ENCODE measurements at regions not wholly inside any gene's neighbourhood (a gene's known extent, or its start where the extent isn't known, plus 50 kb on each side); places are given as distances from the start of the nearest gene placed in this dataset.

DNA sequence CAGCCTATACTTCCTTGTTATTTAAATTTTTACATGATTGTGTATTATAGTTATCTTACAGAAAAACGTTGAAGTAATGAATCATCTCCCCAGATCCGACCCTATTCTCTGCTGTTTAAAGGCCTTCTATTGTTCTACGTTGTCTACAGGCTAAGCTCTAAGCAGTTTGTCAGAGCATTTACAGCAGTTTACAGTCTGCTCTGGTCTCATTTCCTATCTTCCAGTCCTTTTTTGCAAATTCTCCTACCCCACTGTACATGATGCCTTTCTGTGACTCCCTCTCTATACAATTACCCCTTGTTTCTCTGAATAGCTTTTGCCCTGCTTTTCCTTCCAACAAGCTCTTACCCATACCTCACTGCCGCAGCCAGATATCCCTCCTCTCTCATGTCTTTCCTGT is 319.2 kb upstream of the FMN2 start:
- TF ChIP-seq CTCF (IDR thresholded peaks at IDR 0.05; ENCODE audit: insufficient read depth, low read length, poor library complexity, severe bottlenecking) = no peak
- Histone ChIP-seq H3K36me3 (ENCODE audit: control insufficient read depth, insufficient read depth, low read length) (no peaks in the 10 kb centered on the region), H3K27me3 (replicated peaks; ENCODE audit: control insufficient read depth, insufficient read depth, low read length) (no peaks in the 10 kb centered on the region), H3K4me3 (replicated peaks; ENCODE audit: low read depth, low read length) (no peak overlapping the region)
- DNase-seq (ENCODE audit: extremely low read depth, insufficient read length) = no peak

- H3K27me3 ChIP-seq (replicated peaks; ENCODE audit: control insufficient read depth, insufficient read depth, low read length) = no peaks in the 10 kb centered on the region
- DNase-seq (ENCODE audit: extremely low read depth, insufficient read length) = no peak
- no peaks in the 10 kb centered on the region for H3K36me3 ChIP-seq (ENCODE audit: control insufficient read depth, insufficient read depth, low read length)
- no peak overlapping the region for H3K4me3 ChIP-seq (replicated peaks; ENCODE audit: low read depth, low read length)
- no peak for TF ChIP-seq CTCF (IDR thresholded peaks at IDR 0.05; ENCODE audit: insufficient read depth, low read length, poor library complexity, severe bottlenecking)
These were observed 316.2 kb upstream of the FMN2 start for GRCh38 chr1:239775466-239775865.

DNA sequence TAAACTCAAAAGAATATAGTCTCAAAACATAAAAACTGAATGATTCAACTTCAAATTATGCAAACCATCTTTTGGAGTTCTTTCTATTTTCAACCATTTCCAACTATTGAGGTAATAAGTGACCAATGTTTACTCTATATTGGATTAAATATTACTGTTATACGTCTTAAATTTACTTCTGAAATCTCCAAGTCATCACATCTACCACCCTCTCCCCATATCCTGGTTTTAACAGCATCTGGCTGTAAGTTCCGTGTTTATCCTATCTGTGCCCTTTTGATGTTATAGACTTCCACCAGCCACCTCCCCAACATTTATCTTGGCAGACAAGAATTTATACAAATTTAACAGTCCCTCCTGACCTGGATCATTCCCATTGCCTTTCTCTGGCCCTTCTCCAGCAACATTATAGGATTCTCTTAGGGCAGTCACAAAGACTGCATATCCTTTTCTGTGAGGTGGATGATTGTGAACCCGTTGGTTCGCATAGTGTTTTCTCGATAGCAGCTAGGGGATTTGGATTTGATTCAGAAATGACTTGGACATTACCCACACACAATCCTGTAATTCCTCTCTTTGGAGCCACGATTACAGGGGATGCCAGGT is 313.4 kb upstream of the FMN2 start:
- no peak overlapping the region for H3K4me3 ChIP-seq (replicated peaks; ENCODE audit: low read depth, low read length)
- H3K36me3 ChIP-seq (ENCODE audit: control insufficient read depth, insufficient read depth, low read length) = no peaks in the 10 kb centered on the region
- no peak for TF ChIP-seq CTCF (IDR thresholded peaks at IDR 0.05; ENCODE audit: insufficient read depth, low read length, poor library complexity, severe bottlenecking)
- no peak for DNase-seq (ENCODE audit: extremely low read depth, insufficient read length)
- no peaks in the 10 kb centered on the region for H3K27me3 ChIP-seq (replicated peaks; ENCODE audit: control insufficient read depth, insufficient read depth, low read length)

- H3K4me3 ChIP-seq (replicated peaks; ENCODE audit: low read depth, low read length) = no peak overlapping the region
- no peaks in the 10 kb centered on the region for H3K36me3 ChIP-seq (ENCODE audit: control insufficient read depth, insufficient read depth, low read length)
- no peak for TF ChIP-seq CTCF (IDR thresholded peaks at IDR 0.05; ENCODE audit: insufficient read depth, low read length, poor library complexity, severe bottlenecking)
- DNase-seq (ENCODE audit: extremely low read depth, insufficient read length) = no peak
- H3K27me3 ChIP-seq (replicated peaks; ENCODE audit: control insufficient read depth, insufficient read depth, low read length) = no peaks in the 10 kb centered on the region
These were observed 311.7 kb upstream of the FMN2 start for GRCh38 chr1:239779962-239780361.

GRCh38 chr1:239784896-239785295 is 306.8 kb upstream of the FMN2 start:
- Histone ChIP-seq H3K4me3 (replicated peaks; ENCODE audit: low read depth, low read length) (no peak overlapping the region), H3K27me3 (replicated peaks; ENCODE audit: control insufficient read depth, insufficient read depth, low read length) (no peaks in the 10 kb centered on the region), H3K36me3 (ENCODE audit: control insufficient read depth, insufficient read depth, low read length) (no peaks in the 10 kb centered on the region)
- no peak for DNase-seq (ENCODE audit: extremely low read depth, insufficient read length)
- TF ChIP-seq CTCF (IDR thresholded peaks at IDR 0.05; ENCODE audit: insufficient read depth, low read length, poor library complexity, severe bottlenecking) = no peak

DNA sequence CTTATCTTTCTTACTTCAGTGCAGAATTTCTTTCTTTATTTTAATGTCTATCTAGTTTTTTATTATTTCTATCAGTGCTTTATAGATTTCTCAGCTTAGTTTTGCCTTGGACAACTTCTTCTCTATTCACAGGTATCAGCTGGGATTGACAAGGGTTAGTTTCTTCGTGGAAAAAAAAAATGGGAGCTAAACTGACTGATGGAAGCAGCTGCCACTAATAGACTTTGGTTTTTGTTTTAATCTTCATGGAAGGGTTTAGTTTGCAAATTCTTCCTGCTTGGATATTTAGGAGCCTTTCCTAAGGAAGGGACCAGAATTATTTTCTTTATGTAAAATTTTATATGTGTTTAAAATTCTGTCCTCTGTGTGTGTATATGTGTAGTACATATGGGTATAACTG is 306.1 kb upstream of the FMN2 start:
- no peak overlapping the region for H3K4me3 ChIP-seq (replicated peaks; ENCODE audit: low read depth, low read length)
- TF ChIP-seq CTCF (IDR thresholded peaks at IDR 0.05; ENCODE audit: insufficient read depth, low read length, poor library complexity, severe bottlenecking) = no peak
- DNase-seq (ENCODE audit: extremely low read depth, insufficient read length) = no peak
- no peaks in the 10 kb centered on the region for H3K27me3 ChIP-seq (replicated peaks; ENCODE audit: control insufficient read depth, insufficient read depth, low read length)
- H3K36me3 ChIP-seq (ENCODE audit: control insufficient read depth, insufficient read depth, low read length) = no peaks in the 10 kb centered on the region
